H7 (cell line): ENCODE measurements at regions not wholly inside any gene's neighbourhood (a gene's known extent, or its start where the extent isn't known, plus 50 kb on each side); places are given as distances from the start of the nearest gene placed in this dataset.
"Not testable (repeated sequence)": the region's sequence is repeated elsewhere in the genome, so short reads cannot be mapped to it uniquely, and the experiment has no call there.

ENCODE experiments used
- DNase-seq: peaks from one replicate; pipeline ENCODE4 v3.0.0; 2012
- H3K27me3 ChIP-seq: 2 replicates; pipeline ENCODE4 v1.6.0; 2011; ENCODE audit warnings: mild to moderate bottlenecking, low read length; ENCODE audit not compliant: control insufficient read depth, insufficient read depth
- H3K36me3 ChIP-seq: replicated peaks from 2 replicates; pipeline ENCODE4 v1.5.1; 2011; ENCODE audit warnings: low read length; ENCODE audit not compliant: control insufficient read depth, insufficient read depth
- H3K4me3 ChIP-seq: 2 replicates; pipeline ENCODE4 v1.5.1; 2011; ENCODE audit warnings: low read depth, mild to moderate bottlenecking, control low read depth, low read length, moderate library complexity; ENCODE audit not compliant: insufficient read depth

GRCh38 chrX:113457719-113458118 lies 617.1 kb upstream of the AMOT start:
- H3K36me3 ChIP-seq = no peaks in the 10 kb centered on the region
- H3K27me3 ChIP-seq = no peaks in the 10 kb centered on the region
- H3K4me3 ChIP-seq = no peak overlapping the region
- DNase-seq = no peak

GRCh38 chrX:113455582-113455981 lies 615.0 kb upstream of the AMOT start:
- Histone ChIP-seq H3K27me3 (no peaks in the 10 kb centered on the region), H3K36me3 (no peaks in the 10 kb centered on the region), H3K4me3 (no peak overlapping the region)
- DNase-seq = no peak

GRCh38 chrX:113429011-113429410 lies 588.4 kb upstream of the AMOT start:
- Histone ChIP-seq H3K27me3 (no peaks in the 10 kb centered on the region), H3K4me3 (no peak overlapping the region), H3K36me3 (no peaks in the 10 kb centered on the region)
- DNase-seq = no peak

- H3K27me3 ChIP-seq = no peaks in the 10 kb centered on the region
Measured at GRCh38 chrX:113422323-113422722, 581.7 kb upstream of the AMOT start.

GRCh38 chrX:113421432-113421831 lies 580.8 kb upstream of the AMOT start:
- Histone ChIP-seq H3K4me3 (no peak overlapping the region), H3K27me3 (no peaks in the 10 kb centered on the region), H3K36me3 (no peaks in the 10 kb centered on the region)
- no peak for DNase-seq

More at GRCh38 chrX:113422323-113422722, 581.7 kb upstream of the AMOT start:
- Histone ChIP-seq H3K4me3 (no peak overlapping the region), H3K36me3 (no peaks in the 10 kb centered on the region)
- DNase-seq = no peak

- H3K36me3 ChIP-seq = no peaks in the 10 kb centered on the region
- no peaks in the 10 kb centered on the region for H3K27me3 ChIP-seq
- no peak for DNase-seq
- H3K4me3 ChIP-seq = no peak overlapping the region
Measured at GRCh38 chrX:113412106-113412505, 571.5 kb upstream of the AMOT start.

GRCh38 chrX:113408843-113409242 lies 568.2 kb upstream of the AMOT start:
- no peaks in the 10 kb centered on the region for H3K27me3 ChIP-seq
- no peak overlapping the region for H3K4me3 ChIP-seq
- DNase-seq = no peak
- no peaks in the 10 kb centered on the region for H3K36me3 ChIP-seq

- DNase-seq = peak; percentile 51
- H3K27me3 ChIP-seq = no peaks in the 10 kb centered on the region
- H3K4me3 ChIP-seq = no peak overlapping the region
- H3K36me3 ChIP-seq = no peaks in the 10 kb centered on the region
Measured at GRCh38 chrX:113400193-113400704, 559.6 kb upstream of the AMOT start.

GRCh38 chrX:113399506-113400192 lies 559.0 kb upstream of the AMOT start:
- no peaks in the 10 kb centered on the region for H3K27me3 ChIP-seq
- no peak overlapping the region for H3K4me3 ChIP-seq
- DNase-seq = no peak
- H3K36me3 ChIP-seq = no peaks in the 10 kb centered on the region

GRCh38 chrX:113392355-113392754 lies 551.7 kb upstream of the AMOT start:
- DNase-seq = no peak
- H3K4me3 ChIP-seq = no peak overlapping the region
- no peaks in the 10 kb centered on the region for H3K36me3 ChIP-seq
- H3K27me3 ChIP-seq = no peaks in the 10 kb centered on the region

GRCh38 chrX:113391875-113392274 lies 551.2 kb upstream of the AMOT start:
- no peak for DNase-seq
- Histone ChIP-seq H3K27me3 (no peaks in the 10 kb centered on the region), H3K4me3 (no peak overlapping the region), H3K36me3 (no peaks in the 10 kb centered on the region)

- no peak for DNase-seq
- no peaks in the 10 kb centered on the region for H3K36me3 ChIP-seq
- H3K27me3 ChIP-seq = no peaks in the 10 kb centered on the region
- H3K4me3 ChIP-seq = no peak overlapping the region
Measured at GRCh38 chrX:113390531-113390930, 549.9 kb upstream of the AMOT start.

GRCh38 chrX:113389846-113390245 lies 549.2 kb upstream of the AMOT start:
- no peaks in the 10 kb centered on the region for H3K36me3 ChIP-seq
- no peak overlapping the region for H3K4me3 ChIP-seq
- H3K27me3 ChIP-seq = no peaks in the 10 kb centered on the region
- no peak for DNase-seq

GRCh38 chrX:113384628-113385027 lies 544.0 kb upstream of the AMOT start:
- no peaks in the 10 kb centered on the region for H3K36me3 ChIP-seq
- H3K4me3 ChIP-seq = no peak overlapping the region
- DNase-seq = no peak

GRCh38 chrX:113373421-113373820 lies 532.8 kb upstream of the AMOT start:
- not testable (repeated sequence) for DNase-seq, H3K27me3 ChIP-seq, H3K4me3 ChIP-seq, H3K36me3 ChIP-seq

More at GRCh38 chrX:113384628-113385027, 544.0 kb upstream of the AMOT start:
- no peaks in the 10 kb centered on the region for H3K27me3 ChIP-seq

- H3K36me3 ChIP-seq = no peaks in the 10 kb centered on the region
- H3K4me3 ChIP-seq = no peak overlapping the region
- DNase-seq = no peak
- no peaks in the 10 kb centered on the region for H3K27me3 ChIP-seq
Measured at GRCh38 chrX:113370006-113370405, 529.4 kb upstream of the AMOT start.
